IPS-NIHi7 (cell line): ENCODE measurements at regions not wholly inside any gene's neighbourhood (a gene's known extent, or its start where the extent isn't known, plus 50 kb on each side); places are given as distances from the start of the nearest gene placed in this dataset.
"Not testable (repeated sequence)": the region's sequence is repeated elsewhere in the genome, so short reads cannot be mapped to it uniquely, and the experiment has no call there.

ENCODE experiments used
- DNase-seq: peaks from one replicate; pipeline ENCODE4 v3.0.0; 2012; ENCODE audit warnings: mixed read lengths; ENCODE audit errors: extremely low spot score

DNA sequence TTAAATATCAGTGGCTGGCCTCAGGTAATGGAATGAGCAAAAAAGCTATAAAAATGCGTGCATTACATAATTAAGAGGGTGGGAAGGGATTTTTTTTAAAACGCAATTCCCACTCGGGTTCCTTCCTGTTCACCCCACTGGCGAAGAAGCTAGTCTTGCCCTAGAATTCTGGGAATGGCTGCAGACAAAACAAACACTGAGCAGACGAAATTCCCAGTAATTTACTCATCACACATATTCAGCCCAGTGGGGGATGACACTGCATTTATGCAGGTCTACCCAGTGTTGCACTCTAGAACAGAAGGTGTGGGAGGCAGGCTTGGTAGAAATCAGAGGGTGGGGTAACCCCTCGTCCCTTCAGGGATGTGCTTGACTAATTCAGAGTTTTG, 2695.0 kb upstream of the DEFB115 start:
- DNase-seq, result no peak

DNA sequence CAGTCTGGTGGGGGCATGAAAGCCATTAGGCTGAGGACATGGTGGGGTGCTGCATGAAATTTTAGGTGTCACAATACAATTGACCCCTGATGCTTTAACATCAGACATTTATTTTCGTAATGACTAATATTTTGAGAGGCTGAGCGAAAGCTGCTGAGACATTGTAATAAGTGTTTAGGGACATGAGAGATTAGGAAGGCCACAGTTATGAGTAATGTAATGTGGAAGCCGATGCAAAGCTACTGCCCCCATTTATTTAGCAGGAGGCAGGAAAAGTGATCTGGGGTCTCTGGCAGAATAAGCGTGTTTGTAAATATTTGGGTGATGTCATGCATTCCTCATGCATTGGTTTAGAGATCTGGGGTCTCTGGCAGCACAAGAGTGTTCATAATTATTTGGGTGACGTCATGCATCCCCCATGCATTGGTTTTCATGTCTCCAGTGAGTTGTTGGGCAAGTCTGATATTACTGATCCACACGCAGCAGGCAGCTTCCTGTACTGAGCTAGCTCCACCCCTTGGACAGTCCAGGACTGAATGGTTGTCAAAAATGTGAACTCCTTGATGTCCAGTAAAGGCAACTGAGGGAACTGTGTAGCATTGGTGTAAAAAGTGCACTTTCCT, 2694.5 kb upstream of the DEFB115 start:
- DNase-seq, result not testable (repeated sequence)

DNA sequence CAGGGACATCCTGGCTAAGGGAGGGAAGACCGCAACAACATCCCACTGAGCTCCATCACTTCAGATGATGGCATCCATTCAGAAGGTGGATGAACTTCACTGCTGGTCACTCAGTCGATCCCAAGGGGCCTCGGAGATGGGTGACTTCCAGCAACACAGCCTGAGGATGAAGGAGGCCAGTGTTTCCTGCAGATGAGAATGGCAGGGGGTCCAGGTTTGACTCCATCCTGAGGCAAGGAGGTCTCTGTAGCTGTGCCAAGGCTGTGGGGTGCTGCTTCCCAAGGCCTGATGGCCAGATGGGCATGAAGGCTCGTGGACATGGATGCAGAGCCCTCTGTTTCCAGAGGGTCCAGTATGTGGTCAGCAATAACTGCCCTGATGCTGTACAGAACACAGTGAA, 2693.4 kb upstream of the DEFB115 start:
- DNase-seq, result not testable (repeated sequence)

DNA sequence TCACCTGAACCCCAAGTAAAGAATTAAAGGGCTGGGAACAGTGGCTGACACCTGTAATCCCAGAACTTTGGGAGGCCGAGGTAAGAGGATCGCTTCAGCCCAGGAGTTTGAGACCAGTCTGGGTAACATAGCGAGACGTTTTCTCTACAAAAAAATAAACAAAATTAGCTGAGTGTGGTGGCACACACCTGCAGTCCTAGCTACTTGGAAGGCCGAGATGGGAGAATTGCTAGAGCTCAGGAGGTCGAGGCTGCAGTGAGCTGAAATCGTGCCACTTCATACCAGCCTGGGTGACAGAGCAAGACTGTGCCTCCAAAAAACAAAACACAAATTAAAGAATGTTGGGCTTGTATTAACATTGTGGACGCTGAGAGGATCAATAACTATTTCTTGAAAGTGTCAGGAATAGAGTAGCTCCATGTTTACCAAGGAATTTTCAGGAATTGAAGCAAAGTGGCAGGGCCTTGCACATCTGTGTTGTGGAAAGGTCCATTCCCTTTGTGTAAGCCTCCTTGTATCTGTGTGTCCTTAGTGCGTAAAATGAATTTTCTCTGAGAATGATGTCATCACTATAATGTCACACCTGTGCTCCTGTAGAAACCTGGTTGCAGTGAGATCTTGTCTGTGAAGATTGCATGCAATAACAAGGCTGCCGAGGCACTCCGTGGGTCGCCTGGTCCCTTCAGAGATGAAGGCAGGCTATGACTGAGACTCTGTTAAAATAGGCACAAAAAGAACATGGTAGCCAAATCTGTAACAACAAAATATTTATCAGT, 2692.6 kb upstream of the DEFB115 start:
- not testable (repeated sequence) for DNase-seq

DNA sequence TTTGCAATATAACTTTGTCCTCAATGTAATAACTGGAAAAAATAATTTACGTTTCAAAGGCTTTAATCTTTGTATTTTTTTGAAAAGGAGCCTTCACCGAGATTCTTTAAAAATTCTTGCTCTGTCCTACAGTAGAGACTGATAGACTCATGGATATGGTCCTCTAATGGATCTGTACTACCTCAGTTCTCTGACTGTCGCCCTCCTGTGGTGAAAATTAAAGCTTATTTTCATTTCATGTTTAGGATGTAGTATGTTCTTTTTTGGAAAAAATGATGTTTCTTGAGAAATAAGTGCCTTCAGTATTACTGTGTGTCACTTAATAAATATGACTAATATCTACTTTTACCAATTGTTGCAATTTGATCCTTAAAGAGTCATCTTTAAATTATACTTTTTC, 2681.5 kb upstream of the DEFB115 start:
- DNase-seq, result not testable (repeated sequence)

DNA sequence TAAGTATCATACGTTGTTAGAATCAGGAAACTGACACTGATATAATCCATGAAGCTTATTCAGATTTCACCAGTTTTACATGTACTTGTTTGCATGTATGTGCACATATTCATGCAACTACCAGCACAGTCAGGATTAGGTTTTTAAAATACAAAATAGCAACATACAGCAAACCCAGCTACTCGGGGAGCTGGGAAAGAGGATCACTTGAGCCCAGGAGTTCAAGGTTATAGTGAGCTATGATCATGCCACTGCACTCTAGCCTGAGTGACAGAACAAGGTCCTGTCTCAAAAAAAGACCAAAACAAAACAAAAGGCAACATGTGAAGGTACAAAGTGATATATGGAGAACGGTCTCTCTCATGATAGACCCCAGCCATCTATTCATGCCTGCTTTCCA, 2665.8 kb upstream of the DEFB115 start:
- not testable (repeated sequence) for DNase-seq

DNA sequence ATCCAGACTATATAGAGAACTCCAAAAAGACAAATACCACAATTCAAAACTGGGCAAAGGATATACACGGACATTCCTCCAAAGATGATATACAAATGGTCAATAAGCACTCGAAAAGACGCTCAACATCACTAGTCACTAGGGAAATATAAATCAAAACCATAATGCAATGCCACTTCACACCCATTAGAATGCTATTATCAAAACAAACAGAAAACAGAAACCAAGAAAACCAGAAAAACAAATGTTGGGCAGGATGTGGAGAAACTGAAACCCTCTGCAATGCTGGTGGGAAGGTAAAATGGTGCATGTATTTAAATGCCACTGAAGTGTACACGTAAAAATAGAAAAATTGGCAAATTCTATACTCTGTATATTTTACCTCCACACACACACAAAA, 2664.1 kb upstream of the DEFB115 start:
- not testable (repeated sequence) for DNase-seq

DNA sequence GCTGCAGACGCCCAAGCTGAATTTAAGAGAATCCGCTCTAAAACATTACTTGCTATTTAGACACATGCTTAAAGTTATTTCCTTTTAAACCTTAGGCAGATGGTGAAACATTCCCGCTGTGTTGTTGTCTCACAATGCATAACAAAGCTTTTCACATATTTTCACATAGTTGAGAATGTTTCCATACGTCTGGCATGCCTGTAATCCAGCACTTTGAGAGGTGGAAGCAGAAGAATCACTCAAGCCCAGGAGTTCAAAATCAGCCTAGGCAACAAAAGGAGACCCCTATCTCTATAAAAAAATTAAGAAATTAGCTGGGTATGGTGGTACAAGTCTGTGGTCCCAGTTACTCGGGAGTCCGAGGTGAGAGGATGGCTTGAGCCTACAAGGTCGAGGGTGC, 2663.0 kb upstream of the DEFB115 start:
- not testable (repeated sequence) for DNase-seq

DNA sequence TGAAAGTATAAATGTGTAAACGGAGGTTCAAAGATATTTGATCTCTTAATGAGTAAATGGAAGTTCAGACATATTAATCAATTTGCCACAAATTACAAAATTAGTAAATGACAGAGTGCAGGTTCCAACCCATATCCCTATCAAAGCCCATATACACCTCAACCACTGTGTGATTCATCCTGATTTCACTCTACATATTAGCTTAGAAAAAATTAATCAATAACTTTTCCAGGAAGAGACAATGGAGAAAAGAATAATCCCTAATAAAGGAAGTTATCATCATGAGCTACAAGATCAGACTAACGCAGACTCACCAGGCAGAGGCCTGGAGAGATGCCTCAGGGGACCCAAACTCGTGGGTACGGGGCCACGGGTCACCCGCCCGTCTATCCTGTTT, 2655.5 kb upstream of the DEFB115 start:
- DNase-seq, result not testable (repeated sequence)

DNA sequence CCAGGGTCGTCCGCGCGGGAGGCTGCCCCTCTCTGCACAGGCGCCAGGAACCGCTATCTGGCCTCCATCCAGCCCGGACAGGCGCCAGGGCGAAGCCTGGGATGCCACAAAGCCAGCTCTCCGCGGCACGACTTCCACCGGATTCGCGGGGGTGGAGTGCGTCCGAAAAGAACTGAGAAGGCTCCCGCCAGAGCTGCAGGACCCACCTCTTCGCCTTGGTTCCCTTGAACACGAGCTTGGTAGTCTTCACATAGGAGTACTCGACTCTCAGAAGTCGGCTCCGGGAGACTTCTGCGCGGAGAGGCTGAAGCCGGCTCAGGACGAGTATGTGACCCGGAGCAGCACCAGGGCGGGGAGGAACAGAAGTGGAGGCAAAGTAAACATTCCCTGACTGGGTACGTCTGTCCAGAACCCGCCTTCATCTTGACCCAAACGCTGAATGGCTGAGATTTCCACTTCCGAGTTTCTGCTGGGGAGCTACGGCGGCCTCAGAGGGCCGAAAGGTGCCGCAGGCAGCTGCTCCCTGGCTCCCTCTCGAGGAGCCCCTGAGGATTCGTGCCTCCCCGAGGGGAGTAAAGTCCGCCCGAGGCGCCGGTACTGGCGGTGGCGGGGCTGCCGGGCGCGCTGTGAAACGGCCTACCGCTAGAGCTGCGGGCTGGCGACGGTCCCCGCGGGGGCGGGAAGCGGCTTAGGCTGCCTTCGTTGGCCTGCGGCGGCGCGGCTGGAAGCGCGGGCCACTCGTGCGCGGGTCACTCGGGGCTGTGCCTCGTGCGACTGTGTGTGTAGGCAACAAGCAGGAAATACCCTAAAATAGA, 2654.9 kb upstream of the DEFB115 start:
- peak; percentile 83 for DNase-seq

DNA sequence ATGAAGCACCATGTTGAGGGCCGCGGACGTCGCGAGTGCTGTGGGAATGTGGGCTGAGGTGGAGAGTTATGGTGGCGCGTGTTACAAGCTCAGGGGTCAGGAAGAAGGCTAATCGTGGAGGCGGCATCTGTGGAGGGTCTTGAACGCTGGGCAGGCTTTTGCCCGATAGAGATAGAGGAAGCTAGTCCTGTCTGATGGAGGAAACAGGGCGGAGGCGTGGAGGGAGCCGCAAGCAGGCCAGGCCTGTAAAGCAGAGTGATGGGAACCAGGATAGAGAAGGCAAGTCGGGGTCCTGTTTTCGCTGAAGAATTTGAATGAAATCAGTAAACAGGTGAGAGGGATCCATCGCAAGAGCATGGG, 2654.3 kb upstream of the DEFB115 start:
- not testable (repeated sequence) for DNase-seq

DNA sequence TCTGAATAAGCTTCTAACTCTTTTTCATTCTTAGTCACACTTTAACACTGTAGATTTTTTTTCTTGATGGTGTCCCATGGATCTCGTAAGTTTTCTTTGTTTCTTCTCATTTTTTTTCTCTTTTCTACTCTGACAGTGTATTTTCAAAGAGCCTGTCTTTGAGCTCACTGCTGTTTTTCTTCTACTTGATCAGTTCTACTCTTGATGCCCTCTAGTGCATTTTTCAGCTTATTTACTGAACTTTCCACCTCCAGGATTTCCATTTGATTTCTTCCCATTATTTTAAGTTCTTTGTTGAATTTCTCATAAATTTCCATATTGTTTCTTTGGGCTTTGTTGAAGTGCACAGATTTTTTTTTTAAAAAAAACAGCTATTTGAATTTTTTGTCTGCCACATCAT, 2641.1 kb upstream of the DEFB115 start:
- DNase-seq, result no peak

DNA sequence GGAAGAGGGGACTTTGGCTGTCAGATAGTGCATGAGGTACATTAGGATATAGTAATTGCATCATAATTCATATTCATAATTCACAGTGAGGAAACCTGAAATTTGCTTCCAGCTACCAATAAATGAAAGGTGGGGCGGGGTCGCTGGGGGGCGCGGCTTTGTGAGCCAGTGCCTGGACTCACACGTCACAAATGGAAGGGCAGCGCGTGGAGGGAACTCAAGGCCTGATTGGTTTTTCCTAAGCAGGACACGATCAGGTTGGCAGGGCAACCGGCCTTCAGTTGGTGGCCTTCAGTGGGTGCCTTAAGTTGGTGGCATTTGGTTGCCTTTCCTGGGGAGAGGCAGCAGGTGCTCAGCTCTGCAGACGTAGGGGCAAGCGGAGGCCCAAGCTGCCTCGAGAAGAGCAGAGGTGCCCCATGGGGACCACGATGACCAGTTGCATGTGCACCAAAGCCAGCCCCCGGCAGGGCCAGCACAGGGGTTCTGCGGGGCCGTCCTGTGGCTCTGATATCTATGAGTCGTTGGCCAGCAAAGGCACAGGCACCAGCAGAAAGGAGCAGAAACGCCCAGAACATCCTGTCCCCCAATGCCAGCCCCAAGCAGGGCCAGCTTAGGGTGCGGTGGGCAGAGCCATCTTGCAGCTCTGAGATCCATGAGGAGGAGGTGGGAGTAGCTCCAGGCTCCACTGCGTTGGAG, 2637.4 kb upstream of the DEFB115 start:
- DNase-seq, result not testable (repeated sequence)

DNA sequence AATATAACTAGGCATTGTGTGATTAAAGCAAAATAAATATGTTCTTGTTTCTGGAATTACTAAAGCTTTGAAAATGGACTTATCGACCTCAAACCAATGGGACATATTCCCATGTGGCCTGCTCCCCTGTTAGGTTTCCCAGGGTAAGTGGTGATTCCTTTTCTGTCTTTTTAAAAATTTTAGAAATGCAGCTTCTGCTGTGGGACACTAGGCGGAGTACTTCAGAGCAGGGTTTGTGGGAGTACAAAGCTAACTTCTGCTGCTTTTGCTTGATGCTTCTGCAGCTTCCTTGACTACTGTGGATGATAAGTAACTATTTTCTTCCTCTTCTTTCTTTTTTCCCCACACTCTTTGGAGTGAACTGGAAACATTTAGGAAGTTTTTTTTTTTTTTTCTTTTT, 2632.4 kb upstream of the DEFB115 start:
- DNase-seq, result not testable (repeated sequence)

DNA sequence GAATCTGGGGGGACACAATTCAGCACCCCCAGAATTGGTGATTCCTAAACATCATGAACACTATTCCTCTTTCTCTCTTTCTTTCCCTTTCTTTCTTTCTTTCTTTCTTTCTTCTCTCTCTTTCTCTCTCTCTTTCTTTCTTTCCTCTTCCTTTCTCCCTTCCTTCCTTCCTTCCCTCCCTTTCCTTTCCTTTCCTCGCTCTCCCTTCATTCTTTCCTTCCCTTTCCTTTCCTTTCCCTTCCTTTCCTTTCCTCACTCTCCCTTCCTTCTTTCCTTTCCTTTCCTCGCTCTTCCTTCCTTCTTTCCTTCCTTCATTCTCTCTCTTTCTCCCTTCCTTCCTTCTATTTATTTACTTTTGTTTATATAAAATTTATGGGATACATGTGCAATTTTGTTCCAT, 2616.6 kb upstream of the DEFB115 start:
- DNase-seq, result not testable (repeated sequence)
